NT2/D1 (cell line): ENCODE measurements at regions not wholly inside any gene's neighbourhood (a gene's known extent, or its start where the extent isn't known, plus 50 kb on each side); places are given as distances from the start of the nearest gene placed in this dataset.

ENCODE experiments used
- SUZ12 ChIP-seq: IDR thresholded peaks from 2 replicates; pipeline ENCODE4 v1.6.1; 2011; ENCODE audit not compliant: insufficient read length, insufficient read depth; ENCODE audit errors: extremely low read depth
- YY1 ChIP-seq: IDR thresholded peaks from 2 replicates; pipeline ENCODE4 v1.6.1; 2011; ENCODE audit not compliant: insufficient read length, insufficient read depth
- ZNF274 ChIP-seq: IDR thresholded peaks from 2 replicates; pipeline ENCODE4 v1.6.1; 2011; ENCODE audit warnings: mild to moderate bottlenecking, low read depth, low read length

- TF ChIP-seq SUZ12 (no peak), ZNF274 (no peak), YY1 (no peak)
These were observed 130.1 kb upstream of the ESR1 start for GRCh38 chr6:151677404-151677803.
